GM23248 (cell line): ENCODE measurements at regions not wholly inside any gene's neighbourhood (a gene's known extent, or its start where the extent isn't known, plus 50 kb on each side); places are given as distances from the start of the nearest gene placed in this dataset.

Source experiments
- DNase-seq: peaks from one replicate; pipeline ENCODE4 v3.0.0-alpha.2; 2015
- H2AFZ ChIP-seq: fragments of 200-600 bp; sonication (generic); 2 replicates; pipeline ENCODE4 v1.6.1; 2016; ENCODE audit warnings: antibody characterized with exemption
- H3F3A ChIP-seq: fragments of 200-600 bp; sonication (generic); 2 replicates; pipeline ENCODE4 v1.6.1; 2016; ENCODE audit warnings: mild to moderate bottlenecking, antibody characterized with exemption, mixed run types; ENCODE audit not compliant: insufficient read depth
- H3K27ac ChIP-seq: fragments of 200-600 bp; sonication (generic); 2 replicates; pipeline ENCODE4 v1.5.1; 2016; ENCODE audit warnings: mild to moderate bottlenecking
- H3K27me3 ChIP-seq: fragments of 200-600 bp; sonication (generic); replicated peaks from 2 replicates; pipeline ENCODE4 v1.6.1; 2016; ENCODE audit warnings: mild to moderate bottlenecking; ENCODE audit not compliant: insufficient read depth
- H3K36me3 ChIP-seq: fragments of 200-600 bp; sonication (generic); 2 replicates; pipeline ENCODE4 v1.6.1; 2016; ENCODE audit warnings: low read depth, mild to moderate bottlenecking
- H3K4me1 ChIP-seq: fragments of 200-600 bp; sonication (generic); 2 replicates; pipeline ENCODE4 v1.6.1; 2016; ENCODE audit warnings: mild to moderate bottlenecking; ENCODE audit not compliant: insufficient read depth
- H3K4me2 ChIP-seq: fragments of 200-600 bp; sonication (generic); one replicate; pipeline ENCODE4 v1.6.1; 2016; ENCODE audit warnings: mild to moderate bottlenecking; ENCODE audit not compliant: unreplicated experiment
- H3K4me3 ChIP-seq: fragments of 200-600 bp; sonication (generic); 2 replicates; pipeline ENCODE4 v1.5.1; 2016; ENCODE audit warnings: mild to moderate bottlenecking
- H3K79me2 ChIP-seq: fragments of 200-600 bp; sonication (generic); 2 replicates; pipeline ENCODE4 v1.6.1; 2016; ENCODE audit warnings: mild to moderate bottlenecking; ENCODE audit not compliant: insufficient read depth
- H3K9ac ChIP-seq: fragments of 200-600 bp; sonication (generic); 2 replicates; pipeline ENCODE4 v1.6.1; 2016; ENCODE audit warnings: mild to moderate bottlenecking
- H3K9me2 ChIP-seq: fragments of 200-600 bp; sonication (generic); 2 replicates; pipeline ENCODE4 v1.6.1; 2016; ENCODE audit warnings: mixed run types, mild to moderate bottlenecking, moderate library complexity; ENCODE audit not compliant: insufficient read depth
- H3K9me3 ChIP-seq: fragments of 200-600 bp; sonication (generic); one replicate; pipeline ENCODE4 v1.6.1; 2017; ENCODE audit warnings: low read depth
- H4K20me1 ChIP-seq: fragments of 200-600 bp; sonication (generic); 2 replicates; pipeline ENCODE4 v1.6.0; 2016; ENCODE audit not compliant: insufficient read depth
- EZH2 ChIP-seq: fragments of 200-600 bp; sonication (generic); IDR thresholded peaks from 2 replicates; pipeline ENCODE4 v1.6.1; 2018; ENCODE audit warnings: antibody characterized with exemption, mild to moderate bottlenecking; ENCODE audit not compliant: insufficient read depth, poor library complexity, severe bottlenecking
- EZH2phosphoT487 ChIP-seq: fragments of 200-600 bp; sonication (generic); IDR thresholded peaks from 2 replicates; pipeline ENCODE4 v1.6.1; 2018; ENCODE audit warnings: antibody characterized with exemption, moderate library complexity, mild to moderate bottlenecking, low read depth; ENCODE audit not compliant: insufficient read depth
- WGBS, 2 experiments: methylation state at CpG; one replicate each; pipeline ENCODE4 v1.1.6; 2015 to 2017; ENCODE audit warnings: low lambda C conversion rate in 2 of 2, low coverage in 1 of 2; ENCODE audit errors: missing lambda C conversion rate in 2 of 2; 5-methylcytosine and 5-hydroxymethylcytosine counted together
- in situ Hi-C: fragments of 300-500 bp; cut with MboI; formaldehyde crosslinking; loops from 2 replicates; pipeline ENCODE4 v1.15.0; 2020

DNA sequence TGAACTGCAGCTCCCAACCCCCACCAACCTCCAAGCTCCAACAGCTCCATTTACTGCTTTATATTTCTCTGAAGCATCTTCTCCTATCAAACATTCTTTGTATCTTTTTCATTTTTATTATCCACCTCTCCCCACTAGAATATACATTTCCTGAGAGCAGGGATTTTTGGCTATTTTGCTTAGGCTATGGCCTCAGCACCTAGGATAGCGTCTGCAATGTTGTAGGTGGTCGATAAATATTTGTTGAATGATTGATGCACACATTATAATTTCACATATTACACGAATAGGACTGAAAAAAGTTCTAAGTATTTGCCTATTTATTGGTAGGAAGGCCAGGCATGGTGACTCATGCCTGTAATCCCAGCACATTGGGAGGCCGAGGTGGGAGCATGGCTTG is 658.7 kb upstream of the DIPK2B start:
- no peaks in the 10 kb centered on the region for H3K27me3 ChIP-seq

DNA sequence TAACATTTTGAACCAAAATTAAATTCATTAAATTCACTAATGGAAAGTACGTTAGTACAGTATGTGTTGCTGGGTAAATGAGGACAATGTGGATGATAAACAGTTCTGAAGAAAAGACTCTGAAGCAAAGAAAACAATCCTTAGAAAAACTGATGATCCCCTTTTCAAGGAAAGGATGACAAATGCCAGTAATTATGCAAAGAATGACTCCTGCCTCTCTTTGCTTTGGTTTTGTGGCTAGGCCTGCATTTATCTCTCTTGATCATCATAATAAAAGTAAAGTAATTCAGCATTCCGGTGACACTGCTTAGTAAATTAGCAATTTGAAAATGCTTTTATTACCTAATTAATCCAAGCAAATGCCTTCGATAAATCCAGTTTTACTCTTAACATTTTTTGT is 652.2 kb upstream of the DIPK2B start:
- Histone ChIP-seq H3K79me2 (peaks cover 21% of the 10 kb centered on the region), H3K9me3 (no peaks in the 10 kb centered on the region), H3K9me2 (no peaks in the 10 kb centered on the region), H3K27me3 (no peaks in the 10 kb centered on the region), H3K27ac (peak overlapping the region; percentile 26), H3K9ac (no peak overlapping the region), H2AFZ (no peak overlapping the region), H3K4me2 (peak overlapping the region; percentile 43), H3F3A (peaks cover 15% of the 10 kb centered on the region; the same call in 1 of the 2 replicates), H3K36me3 (no peaks in the 10 kb centered on the region; the same call in 1 of the 2 replicates), H3K4me3 (no peak overlapping the region), H4K20me1 (no peaks in the 10 kb centered on the region), H3K4me1 (peaks cover 16% of the 10 kb centered on the region)
- DNase-seq = peak; percentile 55
- no peak for TF ChIP-seq EZH2
- no peak for TF ChIP-seq EZH2phosphoT487
- in situ Hi-C loops = no loop called here
- WGBS, 2 experiments = 12 to 13% methylated on average over 3 of the region's 3 CpGs

More for the DNA sequence above, 658.7 kb upstream of the DIPK2B start:
- Histone ChIP-seq H3K4me3 (no peak overlapping the region), H3F3A (no peaks in the 10 kb centered on the region), H2AFZ (no peak overlapping the region), H3K79me2 (no peaks in the 10 kb centered on the region), H3K4me2 (no peak overlapping the region), H3K9ac (no peak overlapping the region), H3K36me3 (no peaks in the 10 kb centered on the region), H3K9me2 (no peaks in the 10 kb centered on the region), H3K27ac (no peak overlapping the region), H3K9me3 (no peaks in the 10 kb centered on the region), H4K20me1 (no peaks in the 10 kb centered on the region), H3K4me1 (no peaks in the 10 kb centered on the region)
- DNase-seq = no peak
- in situ Hi-C loops = no loop called here
- WGBS, 2 experiments = 60 to 83% methylated on average over 4 of the region's 4 CpGs
- TF ChIP-seq EZH2phosphoT487 (no peak), EZH2 (no peak)

DNA sequence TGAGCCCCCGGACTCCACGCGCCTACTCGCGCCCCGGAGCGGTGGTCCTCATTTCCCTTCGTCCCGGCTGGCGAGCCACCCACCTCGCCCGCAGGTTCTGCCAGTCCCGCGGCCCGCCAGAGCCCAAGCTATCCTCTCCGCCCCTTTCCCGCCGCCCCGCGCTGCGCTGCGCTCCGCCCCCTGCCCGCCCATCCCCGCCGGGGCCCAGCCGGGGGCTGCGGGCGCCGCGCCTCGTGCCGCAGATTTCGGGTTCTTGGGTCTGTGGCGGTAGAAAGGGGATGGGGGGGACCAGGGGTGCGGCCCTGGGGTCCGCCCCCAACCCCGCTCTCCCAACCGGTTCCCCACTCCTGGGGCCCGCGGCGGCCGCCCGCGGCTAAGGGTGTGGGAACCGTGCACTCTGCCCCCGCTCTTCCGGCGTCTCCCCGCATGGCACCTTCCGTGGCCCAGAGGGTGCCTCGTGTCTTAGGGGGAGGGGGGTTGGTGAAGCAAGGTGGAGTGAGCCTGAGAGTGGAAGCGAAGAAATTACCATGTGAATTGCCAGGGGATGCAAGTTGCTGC is 650.8 kb upstream of the DIPK2B start:
- peak overlapping the region; percentile 90 for H3K4me2 ChIP-seq
- H3K9me2 ChIP-seq = no peaks in the 10 kb centered on the region
- H3K9ac ChIP-seq = peak overlapping the region; percentile 66
- in situ Hi-C loops = no loop called here
- H3K4me3 ChIP-seq = peak overlapping the region; percentile 94
- 30 to 50% methylated on average over 2 to 3 of the region's 53 CpGs for WGBS, 2 experiments
- H3K4me1 ChIP-seq = peaks cover 16% of the 10 kb centered on the region
- TF ChIP-seq EZH2phosphoT487 = no peak
- TF ChIP-seq EZH2 = no peak
- H4K20me1 ChIP-seq = no peaks in the 10 kb centered on the region
- peaks cover 15% of the 10 kb centered on the region; the same call in 1 of the 2 replicates for H3F3A ChIP-seq
- no peaks in the 10 kb centered on the region for H3K9me3 ChIP-seq
- H3K79me2 ChIP-seq = peaks cover 22% of the 10 kb centered on the region
- no peaks in the 10 kb centered on the region for H3K27me3 ChIP-seq
- peak overlapping the region; percentile 79 for H2AFZ ChIP-seq
- H3K36me3 ChIP-seq = no peaks in the 10 kb centered on the region; the same call in 1 of the 2 replicates
- peak; percentile 48 for DNase-seq
- H3K27ac ChIP-seq = no peak overlapping the region

DNA sequence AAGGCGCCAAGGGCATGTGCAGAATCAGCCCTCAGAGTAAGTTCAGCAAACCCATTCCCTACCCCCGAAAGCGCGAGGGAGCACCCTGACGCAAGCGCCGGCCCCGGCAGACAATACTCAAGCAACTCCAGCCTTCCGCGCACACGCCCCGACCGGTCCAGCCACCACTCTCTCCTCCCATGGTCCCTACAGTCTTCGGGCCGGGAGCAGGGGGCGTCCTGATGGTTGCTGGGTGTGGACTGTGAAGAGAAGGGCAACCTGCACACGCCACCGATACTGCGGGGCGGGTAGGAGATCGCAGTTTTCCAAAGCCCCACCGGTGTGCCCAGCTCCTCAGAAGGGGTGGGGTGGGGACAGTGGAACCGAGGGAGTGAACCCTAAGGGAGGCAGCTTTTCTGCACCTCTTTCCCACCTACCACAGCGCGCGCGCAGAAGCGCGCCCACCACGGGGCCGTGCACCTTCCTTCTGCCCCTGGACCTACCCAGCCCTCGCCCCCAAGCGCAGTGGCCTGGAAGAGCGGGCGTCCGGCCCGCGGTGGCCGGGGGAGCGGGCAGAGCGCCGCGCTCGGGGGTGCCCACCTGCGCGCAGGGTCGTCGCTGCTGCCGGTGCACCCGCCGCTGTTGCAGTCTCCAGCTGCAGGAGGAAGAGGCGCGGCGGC is 650.2 kb upstream of the DIPK2B start:
- Histone ChIP-seq H3K4me2 (peak overlapping the region; percentile 90), H2AFZ (peak overlapping the region; percentile 79), H3K4me1 (peaks cover 16% of the 10 kb centered on the region), H3K27ac (no peak overlapping the region), H3K9me2 (no peaks in the 10 kb centered on the region), H4K20me1 (no peaks in the 10 kb centered on the region), H3K4me3 (peak overlapping the region; percentile 94), H3K36me3 (peaks cover 4% of the 10 kb centered on the region; the same call in 1 of the 2 replicates), H3K79me2 (peaks cover 28% of the 10 kb centered on the region), H3K9ac (peak overlapping the region; percentile 66), H3K9me3 (no peaks in the 10 kb centered on the region), H3F3A (peaks cover 15% of the 10 kb centered on the region; the same call in 1 of the 2 replicates), H3K27me3 (no peaks in the 10 kb centered on the region)
- 0 to 3% methylated on average over 12 to 38 of the region's 54 CpGs for WGBS, 2 experiments
- DNase-seq = peak; percentile 60
- no peak for TF ChIP-seq EZH2
- TF ChIP-seq EZH2phosphoT487 = no peak
- in situ Hi-C loops = no loop called here
